GM19238 (cell line): ENCODE measurements at regions not wholly inside any gene's neighbourhood (a gene's known extent, or its start where the extent isn't known, plus 50 kb on each side); places are given as distances from the start of the nearest gene placed in this dataset.
A peak's percentile ranks its signal among the peaks of the same experiment; 100 is the strongest.

Experiments
- DNase-seq: peaks from one replicate; pipeline ENCODE4 v3.0.0; 2011; ENCODE audit warnings: low spot score; ENCODE audit not compliant: insufficient read length

GRCh38 chr6:119557239-119557638 is 207.7 kb upstream of the MAN1A1 start:
- DNase-seq, result no peak

GRCh38 chr6:119552021-119552420 is 202.5 kb upstream of the MAN1A1 start:
- no peak for DNase-seq

GRCh38 chr6:119547024-119547423 is 197.5 kb upstream of the MAN1A1 start:
- DNase-seq, result no peak

GRCh38 chr6:119545245-119545644 is 195.7 kb upstream of the MAN1A1 start:
- DNase-seq, result no peak

GRCh38 chr6:119544325-119545175 is 195.0 kb upstream of the MAN1A1 start:
- no peak for DNase-seq

GRCh38 chr6:119543332-119543731 is 193.8 kb upstream of the MAN1A1 start:
- no peak for DNase-seq

- no peak for DNase-seq
These were observed 192.5 kb upstream of the MAN1A1 start for GRCh38 chr6:119542037-119542436.

- no peak for DNase-seq
These were observed 191.8 kb upstream of the MAN1A1 start for GRCh38 chr6:119541132-119541905.

GRCh38 chr6:119540417-119540816 is 190.9 kb upstream of the MAN1A1 start:
- no peak for DNase-seq

GRCh38 chr6:119539066-119539746 is 189.6 kb upstream of the MAN1A1 start:
- no peak for DNase-seq

- DNase-seq, result no peak
These were observed 187.1 kb upstream of the MAN1A1 start for GRCh38 chr6:119536666-119537065.

GRCh38 chr6:119535332-119535731 is 185.8 kb upstream of the MAN1A1 start:
- DNase-seq, result no peak

GRCh38 chr6:119533603-119534279 is 184.2 kb upstream of the MAN1A1 start:
- DNase-seq, result peak; percentile 7

GRCh38 chr6:119527231-119527578 is 177.6 kb upstream of the MAN1A1 start:
- DNase-seq, result no peak

GRCh38 chr6:119526561-119527230 is 177.1 kb upstream of the MAN1A1 start:
- DNase-seq, result no peak

- DNase-seq, result no peak
These were observed 174.8 kb upstream of the MAN1A1 start for GRCh38 chr6:119524410-119524809.

- no peak for DNase-seq
These were observed 174.0 kb upstream of the MAN1A1 start for GRCh38 chr6:119523556-119523955.

GRCh38 chr6:119521251-119521650 is 171.7 kb upstream of the MAN1A1 start:
- DNase-seq, result no peak

- DNase-seq, result no peak
These were observed 167.9 kb upstream of the MAN1A1 start for GRCh38 chr6:119517428-119517827.

- DNase-seq, result no peak
These were observed 164.8 kb upstream of the MAN1A1 start for GRCh38 chr6:119514345-119514744.

GRCh38 chr6:119511024-119511423 is 161.5 kb upstream of the MAN1A1 start:
- DNase-seq, result no peak
